Testis (tissue), 2 donors: ENCODE measurements at regions not wholly inside any gene's neighbourhood (a gene's known extent, or its start where the extent isn't known, plus 50 kb on each side); places are given as distances from the start of the nearest gene placed in this dataset.

ENCODE experiments used
- POLR2A ChIP-seq: fragments of 450-650 bp; IDR thresholded peaks from one replicate; pipeline ENCODE4 v1.6.1; 2017; ENCODE audit warnings: antibody characterized with exemption, mild to moderate bottlenecking, moderate library complexity
- TF ChIP-seq, protein P1 (sequence below), 3 experiments: fragments of 450-650 bp in 2 of 3; fragments of 200-600 bp in 1 of 3; sonication (generic) in 1 of 3; IDR thresholded peaks; one replicate each; pipeline ENCODE4 v1.5.1; 2016 to 2019; ENCODE audit warnings: antibody characterized with exemption in 3 of 3, mild to moderate bottlenecking in 2 of 3, moderate library complexity in 1 of 3

DNA sequence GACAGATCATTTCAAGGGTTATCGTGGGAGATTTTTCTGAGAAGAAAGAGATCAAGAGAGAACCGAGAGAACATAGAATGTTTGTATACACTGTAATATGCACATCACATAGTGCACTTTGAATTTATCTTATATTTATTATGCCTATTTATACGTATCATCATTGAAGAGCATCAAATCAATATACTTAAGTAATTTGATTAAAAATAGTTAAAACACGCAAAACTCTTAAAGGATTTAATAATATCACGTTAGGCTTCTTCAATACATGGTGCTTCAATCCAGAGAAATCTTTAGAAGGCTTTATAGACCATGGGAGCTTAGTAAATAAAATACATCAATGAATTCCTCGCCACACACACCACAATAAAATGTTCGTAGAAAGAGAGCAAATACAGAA lies 139.5 kb upstream of the C11orf58 start:
- TF ChIP-seq POLR2A, result no peak
- TF ChIP-seq, protein P1, sequence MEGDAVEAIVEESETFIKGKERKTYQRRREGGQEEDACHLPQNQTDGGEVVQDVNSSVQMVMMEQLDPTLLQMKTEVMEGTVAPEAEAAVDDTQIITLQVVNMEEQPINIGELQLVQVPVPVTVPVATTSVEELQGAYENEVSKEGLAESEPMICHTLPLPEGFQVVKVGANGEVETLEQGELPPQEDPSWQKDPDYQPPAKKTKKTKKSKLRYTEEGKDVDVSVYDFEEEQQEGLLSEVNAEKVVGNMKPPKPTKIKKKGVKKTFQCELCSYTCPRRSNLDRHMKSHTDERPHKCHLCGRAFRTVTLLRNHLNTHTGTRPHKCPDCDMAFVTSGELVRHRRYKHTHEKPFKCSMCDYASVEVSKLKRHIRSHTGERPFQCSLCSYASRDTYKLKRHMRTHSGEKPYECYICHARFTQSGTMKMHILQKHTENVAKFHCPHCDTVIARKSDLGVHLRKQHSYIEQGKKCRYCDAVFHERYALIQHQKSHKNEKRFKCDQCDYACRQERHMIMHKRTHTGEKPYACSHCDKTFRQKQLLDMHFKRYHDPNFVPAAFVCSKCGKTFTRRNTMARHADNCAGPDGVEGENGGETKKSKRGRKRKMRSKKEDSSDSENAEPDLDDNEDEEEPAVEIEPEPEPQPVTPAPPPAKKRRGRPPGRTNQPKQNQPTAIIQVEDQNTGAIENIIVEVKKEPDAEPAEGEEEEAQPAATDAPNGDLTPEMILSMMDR (IDR thresholded peaks at IDR 0.05), result no peak
